Cardiac muscle cell (in vitro differentiated cells and primary cell): ENCODE measurements at regions not wholly inside any gene's neighbourhood (a gene's known extent, or its start where the extent isn't known, plus 50 kb on each side); places are given as distances from the start of the nearest gene placed in this dataset.

Source experiments
- DNase-seq, 2 donors: peaks; one replicate each; pipeline versions ENCODE4 v3.0.0 to v3.0.0-alpha.2; 2010 to 2017; ENCODE audit warnings: low read depth in 1 of 2, low spot score in 1 of 2
- H3K27ac ChIP-seq: fragments of 200-600 bp; sonication (generic); 2 replicates; pipeline ENCODE4 v1.5.1; 2016
- H3K27me3 ChIP-seq: fragments of 200-600 bp; sonication (generic); 2 replicates; pipeline ENCODE4 v1.6.0; 2016; ENCODE audit warnings: control low read depth
- H3K36me3 ChIP-seq: fragments of 200-600 bp; sonication (generic); 2 replicates; pipeline ENCODE4 v1.5.1; 2016; ENCODE audit warnings: control low read depth
- H3K4me1 ChIP-seq: fragments of 200-600 bp; sonication (generic); 2 replicates; pipeline ENCODE4 v1.8.1; 2017; ENCODE audit warnings: low read depth, mild to moderate bottlenecking, mixed run types
- H3K4me3 ChIP-seq: fragments of 200-600 bp; sonication (generic); 2 replicates; pipeline ENCODE4 v1.5.1; 2016; ENCODE audit warnings: mild to moderate bottlenecking
- H3K9me3 ChIP-seq: fragments of 200-600 bp; sonication (generic); 2 replicates; pipeline ENCODE4 v1.5.1; 2017; ENCODE audit warnings: low read depth, mild to moderate bottlenecking, control low read depth
- TF ChIP-seq, protein P1 (sequence below): IDR thresholded peaks from 2 replicates; pipeline ENCODE4 v1.5.1; 2012; ENCODE audit warnings: low read depth, mild to moderate bottlenecking, low read length

- DNase-seq: no peak
- H3K27ac ChIP-seq: no peak overlapping the region
- TF ChIP-seq, protein P1, sequence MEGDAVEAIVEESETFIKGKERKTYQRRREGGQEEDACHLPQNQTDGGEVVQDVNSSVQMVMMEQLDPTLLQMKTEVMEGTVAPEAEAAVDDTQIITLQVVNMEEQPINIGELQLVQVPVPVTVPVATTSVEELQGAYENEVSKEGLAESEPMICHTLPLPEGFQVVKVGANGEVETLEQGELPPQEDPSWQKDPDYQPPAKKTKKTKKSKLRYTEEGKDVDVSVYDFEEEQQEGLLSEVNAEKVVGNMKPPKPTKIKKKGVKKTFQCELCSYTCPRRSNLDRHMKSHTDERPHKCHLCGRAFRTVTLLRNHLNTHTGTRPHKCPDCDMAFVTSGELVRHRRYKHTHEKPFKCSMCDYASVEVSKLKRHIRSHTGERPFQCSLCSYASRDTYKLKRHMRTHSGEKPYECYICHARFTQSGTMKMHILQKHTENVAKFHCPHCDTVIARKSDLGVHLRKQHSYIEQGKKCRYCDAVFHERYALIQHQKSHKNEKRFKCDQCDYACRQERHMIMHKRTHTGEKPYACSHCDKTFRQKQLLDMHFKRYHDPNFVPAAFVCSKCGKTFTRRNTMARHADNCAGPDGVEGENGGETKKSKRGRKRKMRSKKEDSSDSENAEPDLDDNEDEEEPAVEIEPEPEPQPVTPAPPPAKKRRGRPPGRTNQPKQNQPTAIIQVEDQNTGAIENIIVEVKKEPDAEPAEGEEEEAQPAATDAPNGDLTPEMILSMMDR: no peak
- H3K27me3 ChIP-seq: no peaks in the 10 kb centered on the region
- H3K36me3 ChIP-seq: no peaks in the 10 kb centered on the region
- no peak overlapping the region for H3K4me3 ChIP-seq
- H3K4me1 ChIP-seq: peaks cover 5% of the 10 kb centered on the region
- no peaks in the 10 kb centered on the region for H3K9me3 ChIP-seq
These were observed 91.9 kb upstream of the NTM start for GRCh38 chr11:131278472-131278871.

DNA sequence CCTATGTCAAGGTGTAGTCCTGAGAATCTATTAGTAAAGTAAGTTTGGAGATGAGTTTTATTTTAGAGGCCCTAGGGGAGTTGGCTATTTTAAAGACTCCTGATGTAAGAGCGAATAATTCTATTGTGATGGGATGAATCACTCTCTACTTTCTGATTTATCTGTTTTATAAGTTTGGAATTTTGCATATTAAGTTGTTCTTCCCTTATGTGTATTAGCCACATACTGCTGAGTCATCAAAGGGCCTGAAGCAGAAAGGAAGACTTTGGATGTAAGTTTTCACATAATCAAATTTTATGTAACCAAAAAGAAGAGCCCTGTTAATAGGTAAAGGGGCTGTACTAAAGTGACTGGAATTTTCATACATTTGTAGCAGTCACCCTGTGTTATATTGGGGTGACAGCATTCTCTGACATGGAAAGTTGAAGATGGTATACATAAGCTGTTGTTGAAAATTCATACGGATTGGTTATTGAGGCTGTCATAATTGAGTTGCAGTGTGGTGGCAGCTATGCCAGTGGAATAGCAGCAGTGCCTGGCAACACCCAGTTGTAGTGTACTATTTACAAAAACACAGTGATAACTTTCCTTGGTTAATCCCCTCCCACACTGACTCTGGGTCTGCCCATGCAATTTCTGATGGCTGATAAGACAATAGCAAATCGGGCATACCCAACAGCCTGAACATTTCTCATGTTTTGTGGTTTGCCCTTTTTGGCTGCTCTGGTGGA, 90.6 kb upstream of the NTM start:
- TF ChIP-seq, protein P1: no peak
- H3K4me1 ChIP-seq: peaks cover 5% of the 10 kb centered on the region
- H3K9me3 ChIP-seq: no peaks in the 10 kb centered on the region

GRCh38 chr11:131281316-131281715, 89.1 kb upstream of the NTM start:
- Histone ChIP-seq H3K27me3 (no peaks in the 10 kb centered on the region), H3K4me3 (no peak overlapping the region), H3K27ac (peak overlapping the region; percentile 57), H3K36me3 (no peaks in the 10 kb centered on the region), H3K9me3 (no peaks in the 10 kb centered on the region), H3K4me1 (peaks cover 9% of the 10 kb centered on the region)
- TF ChIP-seq, protein P1: no peak
- DNase-seq: peak in 1 of 2 donors; percentile 36

More for the DNA sequence above, 90.6 kb upstream of the NTM start:
- Histone ChIP-seq H3K27me3 (no peaks in the 10 kb centered on the region), H3K4me3 (no peak overlapping the region), H3K27ac (no peak overlapping the region), H3K36me3 (no peaks in the 10 kb centered on the region)
- DNase-seq: no peak

GRCh38 chr11:131284041-131284440, 86.4 kb upstream of the NTM start:
- Histone ChIP-seq H3K4me1 (peaks cover 9% of the 10 kb centered on the region), H3K9me3 (no peaks in the 10 kb centered on the region), H3K27me3 (no peaks in the 10 kb centered on the region), H3K27ac (no peak overlapping the region), H3K4me3 (no peak overlapping the region), H3K36me3 (no peaks in the 10 kb centered on the region)
- TF ChIP-seq, protein P1: no peak
- DNase-seq: no peak

DNA sequence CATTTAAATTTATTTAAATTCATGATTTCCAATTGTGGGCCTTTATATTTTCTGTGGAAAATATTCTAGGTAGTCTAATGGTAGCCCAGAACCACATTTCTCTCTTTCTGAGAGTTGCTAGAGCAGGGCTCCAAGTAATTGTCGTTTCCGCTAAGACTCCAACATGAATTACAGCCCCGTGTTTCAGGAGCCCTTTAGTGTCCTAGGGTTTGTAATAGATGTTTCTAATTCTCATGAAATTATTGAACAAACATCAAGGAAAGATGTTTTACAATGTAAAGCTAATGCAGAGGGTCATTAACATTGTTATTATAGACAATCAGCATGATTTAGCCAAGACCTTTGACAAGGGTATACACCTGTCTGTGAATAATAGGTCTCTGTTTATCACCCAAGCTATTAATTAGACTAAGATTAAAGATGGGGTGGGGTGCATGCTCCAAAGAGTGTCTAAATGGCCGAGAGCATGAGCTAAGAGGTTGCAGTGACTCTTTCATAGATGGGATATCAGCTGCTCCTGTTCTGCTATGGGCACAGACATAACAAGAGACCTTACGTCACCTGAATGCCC, 81.8 kb upstream of the NTM start:
- H3K27ac ChIP-seq: no peak overlapping the region
- no peaks in the 10 kb centered on the region for H3K9me3 ChIP-seq

More for the DNA sequence above, 81.8 kb upstream of the NTM start:
- peaks cover 4% of the 10 kb centered on the region for H3K4me1 ChIP-seq
- no peak for DNase-seq
- no peak overlapping the region for H3K4me3 ChIP-seq
- no peaks in the 10 kb centered on the region for H3K27me3 ChIP-seq
- no peaks in the 10 kb centered on the region for H3K36me3 ChIP-seq
- TF ChIP-seq, protein P1: no peak
